HG03432 (cell line): ENCODE measurements at regions not wholly inside any gene's neighbourhood (a gene's known extent, or its start where the extent isn't known, plus 50 kb on each side); places are given as distances from the start of the nearest gene placed in this dataset.

Source experiments
- ATAC-seq: cut with Tn5 transposase; IDR thresholded peaks from one replicate; pipeline ENCODE4 v1.9.1; 2021; ENCODE audit warnings: mild to moderate bottlenecking, moderate library complexity; ENCODE audit not compliant: unreplicated experiment

- ATAC-seq: no peak
These were observed 73.3 kb downstream of the RFC3 start for GRCh38 chr13:33891196-33891742.

GRCh38 chr13:33893559-33893958 is 75.6 kb downstream of the RFC3 start:
- no peak for ATAC-seq

GRCh38 chr13:33904431-33904830 is 86.5 kb downstream of the RFC3 start:
- ATAC-seq: no peak

- ATAC-seq: no peak
These were observed 90.2 kb downstream of the RFC3 start for GRCh38 chr13:33908116-33908515.

- no peak for ATAC-seq
These were observed 92.3 kb downstream of the RFC3 start for GRCh38 chr13:33910255-33910654.

- no peak for ATAC-seq
These were observed 93.6 kb downstream of the RFC3 start for GRCh38 chr13:33911521-33911920.

GRCh38 chr13:33913829-33914228 is 95.9 kb downstream of the RFC3 start:
- no peak for ATAC-seq

- ATAC-seq: no peak
These were observed 99.2 kb downstream of the RFC3 start for GRCh38 chr13:33917190-33917589.

- ATAC-seq: no peak
These were observed 100.4 kb downstream of the RFC3 start for GRCh38 chr13:33918199-33918932.

- ATAC-seq: no peak
These were observed 101.2 kb downstream of the RFC3 start for GRCh38 chr13:33919120-33919519.

GRCh38 chr13:33925563-33925962 is 107.6 kb downstream of the RFC3 start:
- no peak for ATAC-seq

GRCh38 chr13:33927315-33927714 is 109.4 kb downstream of the RFC3 start:
- no peak for ATAC-seq

GRCh38 chr13:33931397-33932311 is 113.7 kb downstream of the RFC3 start:
- ATAC-seq: peak; percentile 76

GRCh38 chr13:33932769-33933406 is 114.9 kb downstream of the RFC3 start:
- ATAC-seq: no peak

- ATAC-seq: no peak
These were observed 115.9 kb downstream of the RFC3 start for GRCh38 chr13:33933810-33934209.

- ATAC-seq: no peak
These were observed 116.4 kb downstream of the RFC3 start for GRCh38 chr13:33934343-33934742.

GRCh38 chr13:33934951-33935371 is 117.0 kb downstream of the RFC3 start:
- no peak for ATAC-seq

- ATAC-seq: no peak
These were observed 118.0 kb downstream of the RFC3 start for GRCh38 chr13:33935969-33936368.

GRCh38 chr13:33937373-33938098 is 119.6 kb downstream of the RFC3 start:
- no peak for ATAC-seq

GRCh38 chr13:33940256-33940655 is 122.3 kb downstream of the RFC3 start:
- no peak for ATAC-seq

- ATAC-seq: no peak
These were observed 122.9 kb downstream of the RFC3 start for GRCh38 chr13:33940898-33941297.
